GM18873 (cell line): ENCODE measurements at regions not wholly inside any gene's neighbourhood (a gene's known extent, or its start where the extent isn't known, plus 50 kb on each side); places are given as distances from the start of the nearest gene placed in this dataset.

ENCODE experiments used
- ATAC-seq: cut with Tn5 transposase; IDR thresholded peaks from one replicate; pipeline ENCODE4 v1.9.1; 2021; ENCODE audit warnings: mild to moderate bottlenecking, moderate library complexity, moderate number of reproducible peaks; ENCODE audit not compliant: unreplicated experiment, low FRiP score

- no peak for ATAC-seq
Measured at GRCh38 chr2:20132990-20133535, 81.6 kb upstream of the LAPTM4A start.

DNA sequence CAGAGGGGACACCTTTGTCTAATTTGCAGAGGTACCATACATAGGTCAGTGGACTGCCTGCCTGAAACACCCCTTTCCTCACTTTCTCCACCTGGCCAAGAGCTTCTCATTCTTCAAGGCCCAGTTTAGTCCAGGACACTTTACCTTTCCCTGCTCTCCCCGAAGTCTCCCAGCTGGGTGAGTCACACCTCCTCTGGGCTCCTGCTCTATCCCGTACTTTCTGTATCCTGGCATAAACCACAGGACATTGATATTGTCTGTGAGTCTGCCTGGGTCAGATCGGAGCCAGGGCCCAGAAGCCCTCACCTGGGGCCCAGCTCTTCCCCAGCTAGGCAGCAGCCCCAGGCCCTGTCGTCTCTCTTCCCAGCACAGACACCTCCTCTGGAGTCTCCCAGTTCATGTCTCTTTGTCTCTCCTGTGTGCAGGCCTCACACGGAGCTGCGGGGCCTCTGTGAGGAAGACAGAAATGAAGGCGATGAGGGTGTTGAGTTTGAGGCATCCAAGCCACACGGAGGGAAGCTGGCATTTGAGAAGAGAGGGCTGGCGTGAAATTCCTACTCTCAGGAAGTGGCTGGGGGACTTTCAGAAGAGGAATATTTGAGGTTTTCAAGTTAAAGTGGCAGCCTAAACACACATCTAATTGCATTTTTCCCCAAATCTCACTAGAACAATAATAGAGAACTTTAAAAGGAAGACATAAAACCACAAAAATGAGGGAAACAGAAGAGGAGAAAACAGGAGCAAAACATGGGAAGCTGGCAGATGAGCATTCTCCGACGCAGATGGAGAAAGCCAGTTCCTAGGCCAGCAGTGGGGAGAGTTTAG, 79.6 kb upstream of the LAPTM4A start:
- no peak for ATAC-seq

GRCh38 chr2:20130160-20130560, 78.7 kb upstream of the LAPTM4A start:
- ATAC-seq = no peak

GRCh38 chr2:20129331-20130159, 78.1 kb upstream of the LAPTM4A start:
- ATAC-seq = no peak

- no peak for ATAC-seq
Measured at GRCh38 chr2:20128506-20129330, 77.3 kb upstream of the LAPTM4A start.

GRCh38 chr2:20126469-20126868, 75.0 kb upstream of the LAPTM4A start:
- no peak for ATAC-seq

GRCh38 chr2:20126040-20126439, 74.6 kb upstream of the LAPTM4A start:
- no peak for ATAC-seq

DNA sequence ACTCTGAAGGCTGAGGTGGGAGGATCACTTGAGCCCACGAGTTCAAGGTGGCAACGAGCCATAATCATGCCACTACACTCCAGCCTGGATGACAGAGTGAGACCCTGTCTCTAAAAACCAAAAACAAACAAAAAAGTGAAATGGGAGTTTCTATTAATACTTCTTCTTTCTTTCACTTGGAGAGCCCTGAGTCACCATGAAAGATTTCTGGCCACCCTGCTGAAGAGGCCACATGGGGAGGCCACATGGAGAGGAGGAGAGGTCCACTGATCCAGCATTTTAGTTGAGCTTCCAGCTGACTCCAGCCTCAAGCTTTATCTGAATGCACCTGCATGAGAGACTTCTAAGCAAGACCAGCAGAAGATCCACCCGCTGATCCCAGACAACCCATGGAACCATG, 74.2 kb upstream of the LAPTM4A start:
- no peak for ATAC-seq

GRCh38 chr2:20125164-20125563, 73.7 kb upstream of the LAPTM4A start:
- ATAC-seq = no peak

DNA sequence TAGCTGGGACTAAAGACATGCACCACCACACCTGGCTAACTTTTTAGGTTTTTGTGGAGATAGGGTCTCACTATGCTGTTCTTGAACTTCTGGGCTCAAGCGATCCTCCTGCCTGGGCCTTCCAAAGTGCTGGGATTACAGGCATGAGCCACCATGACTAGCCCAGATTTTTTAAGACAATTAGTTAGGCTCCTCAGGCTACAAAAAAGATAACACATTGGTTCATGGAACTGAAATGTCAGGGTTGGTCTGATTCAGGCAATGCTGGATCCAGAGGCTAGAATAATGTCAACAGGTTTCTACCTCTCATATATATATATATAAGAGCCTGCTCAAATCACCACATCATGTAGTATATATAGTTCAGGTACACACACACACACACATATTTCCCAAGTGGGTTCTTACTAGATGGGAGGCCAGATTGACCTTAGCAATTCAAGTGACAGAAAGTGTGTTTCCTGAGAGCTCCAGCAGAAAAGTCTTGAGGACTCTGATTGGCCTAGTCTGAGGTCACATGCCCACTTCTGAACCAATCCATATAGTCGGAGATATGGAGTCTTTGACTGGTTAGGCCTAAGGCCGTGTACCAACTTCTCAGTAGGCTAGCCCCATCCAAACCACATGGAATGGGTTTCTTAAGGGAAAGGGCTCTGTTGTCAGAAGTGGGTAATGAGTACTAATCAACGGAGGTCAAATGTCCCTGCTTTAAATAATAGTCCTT, 72.6 kb upstream of the LAPTM4A start:
- no peak for ATAC-seq

GRCh38 chr2:20122864-20123263, 71.4 kb upstream of the LAPTM4A start:
- ATAC-seq = no peak

DNA sequence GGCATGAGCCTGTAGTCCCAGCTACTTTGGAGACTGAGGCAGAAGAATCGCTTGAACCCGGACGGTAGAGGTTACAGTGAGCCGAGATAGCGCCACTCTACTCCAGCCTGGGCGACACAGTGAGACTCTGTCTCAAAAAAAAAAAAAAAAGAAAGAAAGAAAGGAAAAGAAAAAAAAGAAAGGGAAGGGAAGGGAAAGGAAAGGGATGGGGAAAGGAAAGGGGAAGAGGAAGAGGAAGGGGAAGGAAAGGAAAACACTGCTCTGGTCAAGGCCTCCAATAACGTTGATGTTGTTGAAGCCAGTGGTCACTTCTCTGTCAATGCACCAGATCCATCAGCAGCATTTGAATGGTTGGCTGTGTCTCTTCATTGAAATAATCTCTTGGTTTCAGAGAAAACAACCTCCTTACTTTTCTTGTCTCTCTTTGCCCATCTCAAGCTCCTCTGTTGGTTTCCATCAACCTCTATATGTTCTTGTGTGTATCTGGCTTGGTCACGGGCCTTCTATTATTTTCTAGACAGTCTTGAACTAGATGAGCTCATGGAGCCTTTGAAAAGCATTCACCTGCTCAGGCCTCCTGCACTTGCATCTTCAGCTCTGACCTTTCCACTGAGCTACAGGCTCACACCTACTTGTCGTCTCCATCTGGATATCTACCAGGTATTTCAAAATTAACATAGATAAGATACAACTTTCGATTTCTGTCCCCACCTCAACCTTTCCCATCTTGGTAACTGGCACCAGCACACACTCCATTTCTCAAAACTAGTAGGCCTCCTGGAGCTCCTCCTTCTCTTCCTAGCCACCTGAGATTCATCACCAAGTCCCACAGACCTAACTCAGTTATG, 69.4 kb upstream of the LAPTM4A start:
- no peak for ATAC-seq

- ATAC-seq = no peak
Measured at GRCh38 chr2:20118051-20118450, 66.6 kb upstream of the LAPTM4A start.

DNA sequence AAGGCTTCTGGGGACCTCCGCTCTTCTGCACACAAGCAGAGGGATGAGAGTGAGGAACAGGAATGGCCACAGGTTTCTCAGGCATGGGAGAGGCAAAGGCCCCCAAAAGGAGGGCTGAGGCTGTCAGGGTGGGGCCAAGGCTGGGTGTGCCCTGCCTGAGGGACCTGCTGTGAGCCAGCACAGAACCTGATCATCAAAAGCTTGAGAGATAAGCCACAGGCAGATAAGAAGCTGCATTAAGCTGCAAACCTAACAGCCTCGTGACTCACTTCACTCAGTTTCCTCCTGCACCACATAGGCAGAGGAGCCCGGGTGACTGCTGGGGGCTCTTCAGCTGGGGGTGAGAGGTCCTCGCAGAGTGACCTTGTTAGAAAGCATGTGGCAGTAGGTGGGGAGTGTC, 64.5 kb upstream of the LAPTM4A start:
- no peak for ATAC-seq

DNA sequence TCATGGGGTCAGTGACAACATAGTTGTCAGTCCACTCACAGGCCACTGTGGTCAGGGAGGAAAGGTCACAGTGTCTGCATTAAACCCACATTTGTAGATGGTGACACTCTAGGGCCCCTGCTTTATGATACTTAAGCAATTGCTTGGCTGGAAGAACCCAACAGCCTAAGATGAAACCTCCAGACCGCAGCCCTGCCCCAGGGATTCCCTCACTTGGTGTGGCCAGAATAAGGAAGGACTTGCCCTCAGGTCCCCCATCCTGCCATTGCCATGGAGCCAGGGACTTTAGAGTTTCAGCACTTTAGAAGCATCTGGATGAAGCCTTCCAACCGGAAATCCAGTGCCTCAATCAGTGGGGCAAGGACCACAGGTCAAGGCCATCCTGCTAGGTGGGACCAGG, 63.9 kb upstream of the LAPTM4A start:
- ATAC-seq = no peak

- no peak for ATAC-seq
Measured at GRCh38 chr2:20113986-20114938, 62.8 kb upstream of the LAPTM4A start.

DNA sequence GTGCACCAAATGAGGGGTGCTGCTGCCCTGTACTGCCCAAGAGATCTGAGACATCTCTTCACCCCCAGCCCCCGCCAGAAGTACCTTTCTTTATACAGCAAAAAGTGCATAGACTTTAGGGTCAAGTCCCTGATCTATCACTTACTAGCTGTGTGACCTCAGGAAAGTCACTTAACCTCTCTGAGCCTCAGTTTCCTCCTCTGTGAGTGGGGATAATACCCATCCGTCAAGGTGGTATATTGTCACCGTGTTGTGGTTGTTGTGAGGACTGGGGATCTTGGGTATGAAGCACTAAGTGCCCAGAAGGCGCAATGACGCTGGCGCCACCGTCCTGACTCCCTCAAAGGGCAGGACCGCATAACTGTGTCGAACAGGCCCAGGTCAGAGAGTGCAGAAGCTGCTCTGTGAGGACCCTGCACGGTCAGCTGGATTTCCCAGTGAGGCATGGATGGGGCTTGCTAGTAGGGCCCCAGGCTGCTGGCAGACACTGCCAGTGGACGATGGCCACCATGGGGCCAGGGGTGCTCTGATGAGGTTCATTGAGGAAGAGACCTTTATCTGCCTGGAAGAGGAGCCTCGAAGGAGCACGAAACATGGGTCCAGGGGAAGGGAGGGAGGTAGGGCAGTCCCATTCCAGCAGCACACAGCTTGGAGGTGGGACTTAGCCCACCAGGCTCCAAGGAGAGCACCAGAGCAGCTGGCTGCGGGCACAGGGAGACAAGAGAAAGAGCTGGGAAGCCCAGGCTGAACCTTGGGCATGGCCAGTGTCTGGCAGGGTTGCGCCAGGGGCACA, 61.8 kb upstream of the LAPTM4A start:
- no peak for ATAC-seq
